GM21737 (cell line): ENCODE measurements at regions not wholly inside any gene's neighbourhood (a gene's known extent, or its start where the extent isn't known, plus 50 kb on each side); places are given as distances from the start of the nearest gene placed in this dataset.
"Not testable (repeated sequence)": the region's sequence is repeated elsewhere in the genome, so short reads cannot be mapped to it uniquely, and the experiment has no call there.

Source experiments
- ATAC-seq: cut with Tn5 transposase; IDR thresholded peaks from one replicate; pipeline ENCODE4 v1.9.1; 2021; ENCODE audit warnings: mild to moderate bottlenecking, moderate library complexity; ENCODE audit not compliant: unreplicated experiment

DNA sequence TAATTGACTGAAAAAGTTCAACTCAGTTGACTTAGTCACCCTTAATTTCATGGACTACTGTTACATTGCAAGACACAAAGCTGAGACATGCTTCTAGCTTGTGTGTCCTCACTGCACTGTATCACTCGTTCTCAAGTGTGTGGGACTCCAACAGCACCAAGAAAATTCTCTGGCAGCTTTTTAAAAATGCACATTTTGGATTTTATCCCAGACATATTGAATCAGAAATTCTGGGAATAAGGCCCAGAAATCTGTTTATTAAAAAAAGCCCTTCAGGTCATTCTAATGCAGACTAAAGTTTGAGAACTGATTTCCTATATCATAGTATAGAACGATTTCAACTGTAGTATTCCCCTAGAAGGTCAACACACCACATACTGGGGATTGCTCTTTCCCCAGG is 1485.3 kb downstream of the PCDH9 start:
- ATAC-seq: no peak

- ATAC-seq: no peak
Observed at GRCh38 chr13:65733110-65733509, 1497.0 kb downstream of the PCDH9 start.

GRCh38 chr13:65727070-65727469 is 1503.1 kb downstream of the PCDH9 start:
- no peak for ATAC-seq

DNA sequence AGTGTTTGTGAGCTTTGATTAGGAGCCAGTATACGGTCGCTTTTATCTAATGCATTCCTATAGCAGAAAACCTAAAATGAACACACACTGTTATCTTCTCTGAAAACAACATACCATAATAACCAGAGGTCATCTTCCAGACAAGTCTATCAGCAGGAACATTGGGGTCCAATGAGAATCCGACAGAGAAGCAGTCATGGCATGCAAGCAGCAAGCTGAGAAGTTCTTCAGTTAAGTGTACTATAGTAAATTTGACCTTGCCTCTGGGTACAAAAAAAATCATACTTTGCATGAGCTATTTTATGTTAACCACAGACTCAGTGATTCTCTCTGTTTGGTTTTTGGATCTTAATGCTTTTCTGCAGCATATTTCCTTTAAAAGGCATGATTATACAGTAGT is 1505.1 kb downstream of the PCDH9 start:
- no peak for ATAC-seq

GRCh38 chr13:65724226-65724625 is 1505.9 kb downstream of the PCDH9 start:
- ATAC-seq: no peak

DNA sequence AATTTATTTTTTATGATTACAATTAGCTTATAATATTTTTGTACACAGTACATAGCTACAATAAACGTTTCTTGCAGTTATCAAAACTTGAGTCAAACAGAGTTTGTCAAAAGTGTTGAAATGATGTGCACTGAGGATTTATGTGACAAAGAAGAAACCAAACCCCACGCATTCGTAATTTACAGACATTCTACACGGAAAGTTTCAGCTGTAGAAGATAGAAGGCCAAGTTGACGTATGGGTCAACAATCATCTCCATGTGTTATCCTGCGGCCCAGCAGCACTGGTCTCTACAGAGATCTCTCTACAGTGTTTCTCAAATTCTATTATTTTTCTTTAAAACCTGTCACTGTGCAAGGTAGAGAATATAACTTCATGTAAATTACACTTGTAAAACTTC is 1507.6 kb downstream of the PCDH9 start:
- ATAC-seq: no peak

- ATAC-seq: no peak
Observed at GRCh38 chr13:65719831-65720230, 1510.3 kb downstream of the PCDH9 start.

- no peak for ATAC-seq
Observed at GRCh38 chr13:65710514-65710913, 1519.6 kb downstream of the PCDH9 start.

- no peak for ATAC-seq
Observed at GRCh38 chr13:65697843-65698242, 1532.3 kb downstream of the PCDH9 start.

DNA sequence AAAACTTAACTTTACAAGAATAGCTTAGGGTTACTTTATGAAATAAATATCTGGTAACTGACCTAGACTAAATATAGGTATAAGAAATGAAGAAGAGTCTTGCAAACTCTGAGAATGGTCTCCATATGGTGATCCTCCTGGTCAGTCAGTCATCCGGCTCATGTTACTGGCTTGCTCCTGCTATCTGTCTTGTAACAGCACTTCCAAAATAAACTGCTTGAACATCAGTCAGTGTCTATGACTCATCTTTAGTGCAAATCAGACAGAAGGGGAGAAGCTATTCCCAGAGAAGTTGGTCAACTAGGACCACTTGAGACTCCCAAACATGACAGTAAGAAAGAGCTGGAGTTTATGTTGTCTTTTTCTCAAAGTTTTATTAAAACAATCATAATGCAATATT is 1550.9 kb downstream of the PCDH9 start:
- ATAC-seq: no peak

GRCh38 chr13:65677906-65678305 is 1552.2 kb downstream of the PCDH9 start:
- no peak for ATAC-seq

DNA sequence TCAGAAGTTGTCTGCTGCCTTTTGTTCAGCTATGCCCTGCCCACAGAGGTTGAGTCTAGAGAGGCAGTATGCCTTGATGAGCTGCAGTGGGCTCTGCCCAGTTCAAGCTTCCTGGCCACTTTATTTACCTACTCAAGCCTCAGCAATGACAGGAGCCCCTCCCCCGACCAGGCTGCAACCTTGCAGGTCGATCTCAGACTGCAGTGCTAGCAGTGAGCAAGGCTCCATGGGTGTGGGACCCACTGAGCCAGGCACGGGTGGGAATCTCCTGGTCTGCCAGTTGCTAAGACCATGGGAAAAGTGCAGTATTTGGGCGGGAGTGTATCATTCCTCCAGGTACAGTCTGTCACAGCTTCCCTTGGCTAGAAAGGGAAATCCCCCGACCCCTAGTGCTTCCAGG is 1554.8 kb downstream of the PCDH9 start:
- ATAC-seq: not testable (repeated sequence)

- ATAC-seq: no peak
Observed at GRCh38 chr13:65670014-65670625, 1560.0 kb downstream of the PCDH9 start.

DNA sequence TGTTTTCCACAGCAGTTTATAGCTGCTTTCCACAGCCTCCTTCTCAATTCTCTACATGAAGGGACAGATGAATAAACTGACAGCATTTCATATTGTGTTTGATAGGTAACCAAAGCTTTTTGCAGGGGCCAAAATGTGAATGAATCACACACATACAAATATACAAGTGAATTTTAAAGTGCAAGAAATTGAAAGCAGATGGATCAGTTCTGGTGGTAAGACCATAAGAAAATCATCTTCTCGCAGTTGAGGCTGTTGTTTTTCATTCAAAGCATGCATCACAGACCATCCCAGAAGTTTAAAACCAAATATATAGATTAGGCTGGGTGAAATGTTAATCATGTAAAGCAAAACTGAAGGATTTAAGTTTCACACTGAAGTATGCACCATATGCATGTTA is 1569.4 kb downstream of the PCDH9 start:
- no peak for ATAC-seq

GRCh38 chr13:65656740-65657329 is 1573.3 kb downstream of the PCDH9 start:
- no peak for ATAC-seq

DNA sequence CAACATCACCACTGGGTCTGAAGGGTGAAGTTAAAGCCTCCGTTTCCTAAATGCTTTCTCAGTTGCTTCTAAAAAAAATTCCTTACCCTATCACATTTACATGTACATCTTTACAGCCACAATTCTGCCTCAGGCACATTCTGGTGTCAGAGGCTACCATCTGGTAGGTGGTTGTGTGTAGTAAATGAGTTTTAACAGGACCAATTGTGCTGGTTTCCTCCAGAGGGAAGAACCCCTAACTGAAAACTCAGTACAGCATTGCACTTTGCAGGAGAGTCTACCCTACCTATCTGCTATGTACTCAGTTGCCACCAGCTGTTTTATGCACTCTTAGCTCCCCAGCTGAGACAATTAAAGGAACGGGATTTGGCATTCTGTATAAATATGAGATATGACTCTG is 1576.5 kb downstream of the PCDH9 start:
- ATAC-seq: no peak

DNA sequence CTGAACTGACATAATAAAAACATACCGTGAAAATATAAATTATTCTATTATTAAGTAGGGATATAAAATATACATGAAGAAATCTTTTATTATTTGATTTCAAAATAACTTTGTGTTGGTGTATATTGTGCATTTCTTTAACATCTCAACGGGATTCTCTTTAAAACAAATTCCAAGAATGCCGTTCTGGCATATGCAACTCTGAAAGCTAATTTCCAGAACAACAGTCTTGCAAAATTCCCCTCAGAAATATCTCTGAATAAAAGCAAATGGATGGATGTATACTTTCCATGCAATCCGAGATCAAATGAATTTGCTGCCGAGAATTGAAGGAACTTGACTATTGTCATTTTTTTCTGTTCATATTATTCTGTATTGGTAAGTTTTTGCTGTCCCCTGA is 1579.8 kb downstream of the PCDH9 start:
- ATAC-seq: no peak

DNA sequence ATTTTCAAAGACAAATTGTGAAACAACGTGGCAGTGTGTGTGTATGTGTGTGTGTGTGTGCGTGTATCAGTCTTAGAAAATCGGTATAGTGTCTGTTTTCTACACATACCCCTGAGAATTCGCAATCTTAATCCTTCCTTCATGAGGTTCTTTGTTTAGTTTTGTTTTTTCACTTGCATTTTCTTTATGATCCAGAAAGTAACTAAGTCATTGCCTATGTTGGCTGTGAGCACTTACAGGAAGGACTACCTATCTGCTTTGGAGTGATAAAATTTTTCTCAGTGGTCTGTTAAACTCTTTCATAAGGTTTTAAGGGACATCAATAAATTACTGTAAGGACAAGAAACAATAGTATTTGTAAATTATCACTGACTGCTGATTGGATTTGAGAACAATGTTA is 1587.1 kb downstream of the PCDH9 start:
- ATAC-seq: no peak

DNA sequence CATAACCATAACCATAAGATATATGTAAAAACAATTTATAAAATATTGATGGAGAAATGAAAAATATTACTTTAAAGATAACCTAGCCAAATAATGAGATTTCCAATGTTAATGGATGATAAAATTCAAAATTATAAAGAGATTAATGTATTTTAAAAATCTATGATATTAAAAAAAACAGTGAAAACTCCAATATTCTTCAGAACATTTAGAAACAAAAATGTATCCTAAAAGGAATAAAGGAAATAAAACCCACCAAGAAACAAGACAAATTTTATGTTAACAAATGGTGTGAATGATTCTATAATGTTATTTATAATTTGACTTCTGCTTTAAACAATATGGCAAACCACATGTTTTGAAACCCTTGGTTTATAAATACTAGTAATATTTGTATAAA is 1587.8 kb downstream of the PCDH9 start:
- ATAC-seq: no peak

DNA sequence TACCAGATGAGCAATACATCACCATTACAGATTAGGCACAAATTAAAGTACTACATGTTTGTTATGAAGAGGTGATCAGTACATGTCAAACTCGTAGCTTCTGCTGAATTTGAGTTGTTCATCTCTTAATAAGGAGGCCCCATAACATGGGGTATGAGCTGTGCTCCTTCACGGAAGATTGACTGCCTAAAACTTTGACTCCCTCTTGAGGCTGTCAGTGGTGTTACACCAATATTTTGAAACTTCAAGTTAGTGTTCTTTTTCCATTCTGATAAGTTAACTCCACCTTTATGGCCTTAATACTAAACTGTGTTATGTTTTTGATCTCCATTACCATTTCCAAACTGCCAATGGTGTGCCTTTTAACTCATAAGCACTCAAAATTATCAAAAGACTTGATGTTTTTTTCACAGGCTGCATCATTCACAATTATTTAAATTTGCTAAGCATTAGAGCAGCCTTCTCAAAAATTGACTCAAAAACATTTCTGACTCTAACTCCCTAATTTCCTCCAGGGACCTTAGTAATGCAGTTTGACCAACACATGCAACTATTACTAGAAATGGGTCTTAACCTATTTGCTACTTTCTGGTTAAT is 1591.5 kb downstream of the PCDH9 start:
- no peak for ATAC-seq

- no peak for ATAC-seq
Observed at GRCh38 chr13:65633806-65634205, 1596.3 kb downstream of the PCDH9 start.

- no peak for ATAC-seq
Observed at GRCh38 chr13:65631078-65631477, 1599.1 kb downstream of the PCDH9 start.

- ATAC-seq: no peak
Observed at GRCh38 chr13:65629926-65630325, 1600.2 kb downstream of the PCDH9 start.
